HepG2 (cell line): ENCODE measurements at regions not wholly inside any gene's neighbourhood (a gene's known extent, or its start where the extent isn't known, plus 50 kb on each side); places are given as distances from the start of the nearest gene placed in this dataset.

Experiments used
- ATAC-seq: fragments of 200-7000 bp; cut with Tn5 transposase; 3 replicates; pipeline ENCODE4 v1.9.1; 2020; ENCODE audit warnings: mild to moderate bottlenecking, moderate library complexity
- BruUV-seq: library from RNA; stranded (reverse); fragments of 400-500 nt; replicated peaks from 2 replicates; lab custom pipeline; 2021; lab: Mats Ljungman, UMichigan
- CTCF ChIA-PET: fragments of 300-600 bp; formaldehyde crosslinking; extraction: SDS; loops from one replicate; lab custom pipeline; 2021; ENCODE audit warnings: low total read pairs, inconsistent platforms, low intra/inter-chr PET ratio; lab: Yijun Ruan, JAX
- POLR2A ChIA-PET: fragments of 350-600 bp; sonication (Branson Sonifier 250); formaldehyde crosslinking; loops from one replicate; lab custom pipeline; 2020; ENCODE audit warnings: antibody characterized with exemption, inconsistent platforms; lab: Yijun Ruan, JAX
- DNase-seq: peaks from one replicate; pipeline ENCODE4 v3.0.0-alpha.2; 2015; ENCODE audit warnings: low spot score
- FAIRE-seq: peaks from 3 replicates; lab custom pipeline; 2011; peaks lifted over from hg19 to GRCh38; lab: Jason Lieb, UNC
- H2AFZ ChIP-seq: one replicate; pipeline ENCODE4 v1.6.1; 2011; ENCODE audit warnings: low read length, inconsistent platforms
- H3K27ac ChIP-seq: fragments of 300-600 bp; 3 replicates; pipeline ENCODE4 v1.8.0; 2011; ENCODE audit warnings: mixed run types, mild to moderate bottlenecking, mixed read lengths, low read length, inconsistent platforms; ENCODE audit not compliant: insufficient read depth; ENCODE audit errors: extremely low read length
- H3K27me3 ChIP-seq, 2 experiments: fragments of 200-600 bp in 1 of 2; 2 replicates in 1 of 2; 3 replicates in 1 of 2; pipeline versions ENCODE4 v1.6.0 to v1.8.0; 2011; ENCODE audit warnings: low read length in 2 of 2, mild to moderate bottlenecking in 2 of 2, moderate library complexity in 2 of 2, inconsistent platforms in 1 of 2; ENCODE audit not compliant: insufficient read depth in 2 of 2, control insufficient read depth in 1 of 2
- H3K36me3 ChIP-seq, 2 experiments: fragments of 200-600 bp in 1 of 2; replicated peaks in 1 of 2; 2 replicates in 1 of 2; 3 replicates in 1 of 2; pipeline versions ENCODE4 v1.5.1 to v1.8.0; 2011; ENCODE audit warnings: low read length in 2 of 2, inconsistent platforms in 1 of 2; ENCODE audit not compliant: insufficient read depth in 2 of 2, control insufficient read depth in 1 of 2
- H3K4me1 ChIP-seq: 2 replicates; pipeline ENCODE4 v1.5.1; 2012; ENCODE audit warnings: low read length, inconsistent platforms; ENCODE audit not compliant: insufficient read depth
- H3K4me2 ChIP-seq: 2 replicates; pipeline ENCODE4 v1.6.0; 2011; ENCODE audit warnings: low read depth, low read length, inconsistent platforms
- H3K4me3 ChIP-seq, 3 experiments: fragments of 200-600 bp in 1 of 3; sonication (generic), shearing (Covaris generic) in 1 of 3; replicated peaks in 1 of 3; 2 replicates each; pipeline ENCODE4 v1.5.1; 2011 to 2016; ENCODE audit warnings: low read length in 3 of 3, inconsistent platforms in 2 of 3, low read depth in 2 of 3, mild to moderate bottlenecking in 2 of 3, control low read depth in 1 of 3, mixed read lengths in 1 of 3; ENCODE audit not compliant: insufficient read depth in 1 of 3
- H3K79me2 ChIP-seq: one replicate; pipeline ENCODE4 v1.6.1; 2011; ENCODE audit warnings: low read length, inconsistent platforms; ENCODE audit not compliant: insufficient read depth
- H3K9ac ChIP-seq: 2 replicates; pipeline ENCODE4 v1.6.0; 2011; ENCODE audit warnings: mild to moderate bottlenecking, low read depth, low read length, inconsistent platforms; ENCODE audit not compliant: insufficient read depth
- H3K9me3 ChIP-seq: 2 replicates; pipeline ENCODE4 v1.5.1; 2012; ENCODE audit warnings: mild to moderate bottlenecking, low read length
- H4K20me1 ChIP-seq: 2 replicates; pipeline ENCODE4 v1.6.0; 2011; ENCODE audit warnings: inconsistent platforms, mild to moderate bottlenecking, low read length, moderate library complexity; ENCODE audit not compliant: insufficient read depth
- FOXA3 ChIP-seq: IDR thresholded peaks from 2 replicates; pipeline ENCODE4 v1.6.1; 2016; ENCODE audit warnings: missing genetic modification reagents, missing compliant biosample characterization
- MEIS2 ChIP-seq: sonication (generic); formaldehyde crosslinking; IDR thresholded peaks from 2 replicates; pipeline ENCODE4 v1.9.0; 2021; ENCODE audit warnings: mild to moderate bottlenecking, missing genetic modification reagents
- MIER3 ChIP-seq: IDR thresholded peaks from 2 replicates; pipeline ENCODE4 v1.6.1; 2016; ENCODE audit warnings: missing compliant biosample characterization, borderline replicate concordance
- REPIN1 ChIP-seq: sonication (generic); formaldehyde crosslinking; IDR thresholded peaks from 2 replicates; pipeline ENCODE4 v1.8.0; 2022; ENCODE audit warnings: missing genetic modification reagents, low read depth, mild to moderate bottlenecking, borderline replicate concordance
- TGIF2 ChIP-seq: IDR thresholded peaks from 2 replicates; pipeline ENCODE4 v1.6.1; 2016; ENCODE audit warnings: control low read depth, missing compliant biosample characterization
- ZFP41 ChIP-seq: sonication (generic); formaldehyde crosslinking; IDR thresholded peaks from 2 replicates; pipeline ENCODE4 v1.4.0; 2020; ENCODE audit warnings: mild to moderate bottlenecking, missing genetic modification reagents, borderline replicate concordance
- ZNF235 ChIP-seq: sonication (generic); formaldehyde crosslinking; IDR thresholded peaks from 2 replicates; pipeline ENCODE4 v1.8.1; 2023; ENCODE audit warnings: mild to moderate bottlenecking, missing genetic modification reagents, borderline replicate concordance
- in situ Hi-C: cut with HindIII; loops from 2 replicates; pipeline ENCODE4 v1.10.0; 2017; ENCODE audit warnings: low pct_unique_long_range_greater_than_20kb; ENCODE audit not compliant: extremely low pct_ligation_motif_present
- intact Hi-C: fragments of 100-400 bp; cut with micrococcal nuclease; formaldehyde crosslinking; loops from one replicate; pipeline ENCODE4 v1.10.0; 2022; ENCODE audit not compliant: unreplicated experiment
- TF ChIP-seq, protein P1 (sequence below), 2 experiments: fragments of 450-650 bp in 1 of 2; sonication (generic) in 1 of 2; formaldehyde crosslinking in 1 of 2; IDR thresholded peaks; 2 replicates each; pipeline versions ENCODE4 v1.6.1 to v1.8.0; 2016 to 2022; ENCODE audit warnings: antibody characterized with exemption in 1 of 2, mild to moderate bottlenecking in 1 of 2, missing genetic modification reagents in 1 of 2
- TF ChIP-seq, protein P2 (sequence below): sonication (generic); formaldehyde crosslinking; IDR thresholded peaks from 2 replicates; pipeline ENCODE4 v1.5.0; 2020; ENCODE audit warnings: mild to moderate bottlenecking, missing genetic modification reagents, borderline replicate concordance
- TF ChIP-seq, protein P3 (sequence below): sonication (generic); formaldehyde crosslinking; conservative IDR thresholded peaks from 2 replicates; pipeline ENCODE4 v1.4.0; 2020; ENCODE audit warnings: missing genetic modification reagents

DNA sequence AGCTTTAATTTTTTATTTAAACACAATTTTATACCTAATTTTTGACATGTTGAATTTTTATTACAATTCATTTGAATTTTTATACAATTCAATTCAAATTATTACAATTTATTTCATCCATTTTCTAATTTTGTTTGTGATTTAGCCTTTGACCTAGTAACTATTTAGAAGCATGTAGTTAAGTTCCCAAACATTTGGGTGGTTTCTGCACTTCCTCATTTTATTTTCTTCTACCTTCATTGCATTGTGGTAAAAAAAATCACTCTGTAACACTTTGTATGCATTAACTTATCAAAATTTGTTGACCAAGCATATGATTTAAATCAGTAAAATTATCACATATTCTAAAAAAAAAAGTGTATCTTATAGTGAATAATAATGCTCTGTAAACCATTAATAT lies 928.9 kb downstream of the ARAP2 start:
- ChIA-PET CTCF (no interaction called here), POLR2A (no interaction called here)
- Histone ChIP-seq H3K4me1 (no peaks in the 10 kb centered on the region), H4K20me1 (no peaks in the 10 kb centered on the region), H3K79me2 (no peaks in the 10 kb centered on the region), H2AFZ (no peak overlapping the region), H3K4me3 (no peak overlapping the region), H3K4me2 (no peak overlapping the region), H3K9me3 (no peaks in the 10 kb centered on the region), H3K36me3 (no peaks in the 10 kb centered on the region), H3K27me3 (no peaks in the 10 kb centered on the region), H3K9ac (no peak overlapping the region), H3K27ac (no peak overlapping the region)
- in situ Hi-C loops (no loop called here), intact Hi-C loops (no loop called here)
- ATAC-seq (no peak), FAIRE-seq (no peak), DNase-seq (no peak)
- no TSS peak for BruUV-seq
- TF ChIP-seq, protein P1, sequence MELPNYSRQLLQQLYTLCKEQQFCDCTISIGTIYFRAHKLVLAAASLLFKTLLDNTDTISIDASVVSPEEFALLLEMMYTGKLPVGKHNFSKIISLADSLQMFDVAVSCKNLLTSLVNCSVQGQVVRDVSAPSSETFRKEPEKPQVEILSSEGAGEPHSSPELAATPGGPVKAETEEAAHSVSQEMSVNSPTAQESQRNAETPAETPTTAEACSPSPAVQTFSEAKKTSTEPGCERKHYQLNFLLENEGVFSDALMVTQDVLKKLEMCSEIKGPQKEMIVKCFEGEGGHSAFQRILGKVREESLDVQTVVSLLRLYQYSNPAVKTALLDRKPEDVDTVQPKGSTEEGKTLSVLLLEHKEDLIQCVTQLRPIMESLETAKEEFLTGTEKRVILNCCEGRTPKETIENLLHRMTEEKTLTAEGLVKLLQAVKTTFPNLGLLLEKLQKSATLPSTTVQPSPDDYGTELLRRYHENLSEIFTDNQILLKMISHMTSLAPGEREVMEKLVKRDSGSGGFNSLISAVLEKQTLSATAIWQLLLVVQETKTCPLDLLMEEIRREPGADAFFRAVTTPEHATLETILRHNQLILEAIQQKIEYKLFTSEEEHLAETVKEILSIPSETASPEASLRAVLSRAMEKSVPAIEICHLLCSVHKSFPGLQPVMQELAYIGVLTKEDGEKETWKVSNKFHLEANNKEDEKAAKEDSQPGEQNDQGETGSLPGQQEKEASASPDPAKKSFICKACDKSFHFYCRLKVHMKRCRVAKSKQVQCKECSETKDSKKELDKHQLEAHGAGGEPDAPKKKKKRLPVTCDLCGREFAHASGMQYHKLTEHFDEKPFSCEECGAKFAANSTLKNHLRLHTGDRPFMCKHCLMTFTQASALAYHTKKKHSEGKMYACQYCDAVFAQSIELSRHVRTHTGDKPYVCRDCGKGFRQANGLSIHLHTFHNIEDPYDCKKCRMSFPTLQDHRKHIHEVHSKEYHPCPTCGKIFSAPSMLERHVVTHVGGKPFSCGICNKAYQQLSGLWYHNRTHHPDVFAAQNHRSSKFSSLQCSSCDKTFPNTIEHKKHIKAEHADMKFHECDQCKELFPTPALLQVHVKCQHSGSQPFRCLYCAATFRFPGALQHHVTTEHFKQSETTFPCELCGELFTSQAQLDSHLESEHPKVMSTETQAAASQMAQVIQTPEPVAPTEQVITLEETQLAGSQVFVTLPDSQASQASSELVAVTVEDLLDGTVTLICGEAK (IDR thresholded peaks at IDR 0.05) = no peak
- TF ChIP-seq, protein P1 (CRISPR knock-in tag; IDR thresholded peaks at IDR 0.05) = no peak
- no peak for TF ChIP-seq FOXA3 (CRISPR knock-in tag)
- no peak for TF ChIP-seq MEIS2 (CRISPR knock-in tag)
- TF ChIP-seq, protein P2, sequence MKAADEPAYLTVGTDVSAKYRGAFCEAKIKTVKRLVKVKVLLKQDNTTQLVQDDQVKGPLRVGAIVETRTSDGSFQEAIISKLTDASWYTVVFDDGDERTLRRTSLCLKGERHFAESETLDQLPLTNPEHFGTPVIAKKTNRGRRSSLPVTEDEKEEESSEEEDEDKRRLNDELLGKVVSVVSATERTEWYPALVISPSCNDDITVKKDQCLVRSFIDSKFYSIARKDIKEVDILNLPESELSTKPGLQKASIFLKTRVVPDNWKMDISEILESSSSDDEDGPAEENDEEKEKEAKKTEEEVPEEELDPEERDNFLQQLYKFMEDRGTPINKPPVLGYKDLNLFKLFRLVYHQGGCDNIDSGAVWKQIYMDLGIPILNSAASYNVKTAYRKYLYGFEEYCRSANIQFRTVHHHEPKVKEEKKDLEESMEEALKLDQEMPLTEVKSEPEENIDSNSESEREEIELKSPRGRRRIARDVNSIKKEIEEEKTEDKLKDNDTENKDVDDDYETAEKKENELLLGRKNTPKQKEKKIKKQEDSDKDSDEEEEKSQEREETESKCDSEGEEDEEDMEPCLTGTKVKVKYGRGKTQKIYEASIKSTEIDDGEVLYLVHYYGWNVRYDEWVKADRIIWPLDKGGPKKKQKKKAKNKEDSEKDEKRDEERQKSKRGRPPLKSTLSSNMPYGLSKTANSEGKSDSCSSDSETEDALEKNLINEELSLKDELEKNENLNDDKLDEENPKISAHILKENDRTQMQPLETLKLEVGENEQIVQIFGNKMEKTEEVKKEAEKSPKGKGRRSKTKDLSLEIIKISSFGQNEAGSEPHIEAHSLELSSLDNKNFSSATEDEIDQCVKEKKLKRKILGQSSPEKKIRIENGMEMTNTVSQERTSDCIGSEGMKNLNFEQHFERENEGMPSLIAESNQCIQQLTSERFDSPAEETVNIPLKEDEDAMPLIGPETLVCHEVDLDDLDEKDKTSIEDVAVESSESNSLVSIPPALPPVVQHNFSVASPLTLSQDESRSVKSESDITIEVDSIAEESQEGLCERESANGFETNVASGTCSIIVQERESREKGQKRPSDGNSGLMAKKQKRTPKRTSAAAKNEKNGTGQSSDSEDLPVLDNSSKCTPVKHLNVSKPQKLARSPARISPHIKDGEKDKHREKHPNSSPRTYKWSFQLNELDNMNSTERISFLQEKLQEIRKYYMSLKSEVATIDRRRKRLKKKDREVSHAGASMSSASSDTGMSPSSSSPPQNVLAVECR (CRISPR knock-in tag) = no peak
- no peak for TF ChIP-seq ZNF235 (CRISPR knock-in tag)
- TF ChIP-seq, protein P3, sequence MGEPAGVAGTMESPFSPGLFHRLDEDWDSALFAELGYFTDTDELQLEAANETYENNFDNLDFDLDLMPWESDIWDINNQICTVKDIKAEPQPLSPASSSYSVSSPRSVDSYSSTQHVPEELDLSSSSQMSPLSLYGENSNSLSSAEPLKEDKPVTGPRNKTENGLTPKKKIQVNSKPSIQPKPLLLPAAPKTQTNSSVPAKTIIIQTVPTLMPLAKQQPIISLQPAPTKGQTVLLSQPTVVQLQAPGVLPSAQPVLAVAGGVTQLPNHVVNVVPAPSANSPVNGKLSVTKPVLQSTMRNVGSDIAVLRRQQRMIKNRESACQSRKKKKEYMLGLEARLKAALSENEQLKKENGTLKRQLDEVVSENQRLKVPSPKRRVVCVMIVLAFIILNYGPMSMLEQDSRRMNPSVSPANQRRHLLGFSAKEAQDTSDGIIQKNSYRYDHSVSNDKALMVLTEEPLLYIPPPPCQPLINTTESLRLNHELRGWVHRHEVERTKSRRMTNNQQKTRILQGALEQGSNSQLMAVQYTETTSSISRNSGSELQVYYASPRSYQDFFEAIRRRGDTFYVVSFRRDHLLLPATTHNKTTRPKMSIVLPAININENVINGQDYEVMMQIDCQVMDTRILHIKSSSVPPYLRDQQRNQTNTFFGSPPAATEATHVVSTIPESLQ (CRISPR knock-in tag) = no peak
- no peak for TF ChIP-seq REPIN1 (CRISPR knock-in tag)
- no peak for TF ChIP-seq ZFP41
- TF ChIP-seq MIER3 = no peak
- no peak for TF ChIP-seq TGIF2 (CRISPR knock-in tag)
